Neuronal stem cell (in vitro differentiated cells): ENCODE measurements at regions not wholly inside any gene's neighbourhood (a gene's known extent, or its start where the extent isn't known, plus 50 kb on each side); places are given as distances from the start of the nearest gene placed in this dataset.
"Not testable (repeated sequence)": the region's sequence is repeated elsewhere in the genome, so short reads cannot be mapped to it uniquely, and the experiment has no call there.

Source experiments
- DNase-seq: peaks from one replicate; pipeline ENCODE4 v3.0.0-alpha.2; 2013; ENCODE audit warnings: low spot score
- H2AFZ ChIP-seq: one replicate; pipeline ENCODE4 v1.6.1; 2013; ENCODE audit warnings: mild to moderate bottlenecking, low read length, inconsistent platforms
- H2AK5ac ChIP-seq: 2 replicates; pipeline ENCODE4 v1.6.1; 2013; ENCODE audit warnings: low read depth, mild to moderate bottlenecking, inconsistent platforms, low read length, moderate library complexity, mixed read lengths
- H2BK120ac ChIP-seq: 2 replicates; pipeline ENCODE4 v1.6.1; 2013; ENCODE audit warnings: low read depth, mild to moderate bottlenecking, inconsistent platforms, low read length, moderate library complexity, mixed read lengths
- H2BK12ac ChIP-seq: one replicate; pipeline ENCODE4 v1.6.1; 2013; ENCODE audit warnings: low read length, inconsistent platforms
- H2BK15ac ChIP-seq: 2 replicates; pipeline ENCODE4 v1.6.1; 2013; ENCODE audit warnings: mild to moderate bottlenecking, low read length, inconsistent platforms, mixed read lengths
- H2BK5ac ChIP-seq: one replicate; pipeline ENCODE4 v1.6.1; 2013; ENCODE audit warnings: inconsistent platforms, mild to moderate bottlenecking, low read length, moderate library complexity
- H3K14ac ChIP-seq: one replicate; pipeline ENCODE4 v1.6.1; 2013; ENCODE audit warnings: low read length, inconsistent platforms
- H3K18ac ChIP-seq: 2 replicates; pipeline ENCODE4 v1.6.1; 2013; ENCODE audit warnings: low read length, inconsistent platforms
- H3K23ac ChIP-seq: 2 replicates; pipeline ENCODE4 v1.6.1; 2013; ENCODE audit warnings: low read depth, mild to moderate bottlenecking, mixed read lengths, low read length, inconsistent platforms; ENCODE audit not compliant: poor library complexity
- H3K27ac ChIP-seq: replicated peaks from 3 replicates; pipeline ENCODE4 v1.5.1; 2013; ENCODE audit warnings: low read length, inconsistent platforms
- H3K27me3 ChIP-seq, 3 experiments: 2 replicates each; pipeline ENCODE4 v1.6.1; 2013; ENCODE audit warnings: low read length in 3 of 3, mild to moderate bottlenecking in 2 of 3, inconsistent platforms in 1 of 3, low read depth in 1 of 3, mixed read lengths in 1 of 3, moderate library complexity in 1 of 3; ENCODE audit not compliant: control insufficient read depth in 3 of 3, insufficient read depth in 3 of 3
- H3K36me3 ChIP-seq, 2 donors: replicated peaks in 1 of 2; 2 replicates each; pipeline ENCODE4 v1.6.1; 2013; ENCODE audit warnings: low read length in 2 of 2; ENCODE audit not compliant: control insufficient read depth in 2 of 2, insufficient read depth in 2 of 2
- H3K4ac ChIP-seq: 2 replicates; pipeline ENCODE4 v1.6.1; 2013; ENCODE audit warnings: inconsistent platforms, mild to moderate bottlenecking, low read length, moderate library complexity
- H3K4me1 ChIP-seq, 2 donors: 1 replicate in 1 of 2; 2 replicates in 1 of 2; pipeline ENCODE4 v1.6.1; 2013; ENCODE audit warnings: low read length in 2 of 2, low read depth in 1 of 2; ENCODE audit not compliant: control insufficient read depth in 2 of 2, insufficient read depth in 1 of 2
- H3K4me2 ChIP-seq: one replicate; pipeline ENCODE4 v1.6.1; 2013; ENCODE audit warnings: mild to moderate bottlenecking, low read length, inconsistent platforms; ENCODE audit not compliant: insufficient read depth, poor library complexity, severe bottlenecking
- H3K4me3 ChIP-seq, 2 donors: 2 replicates each; pipeline ENCODE4 v1.5.1; 2013; ENCODE audit warnings: low read length in 2 of 2, mild to moderate bottlenecking in 2 of 2, inconsistent platforms in 1 of 2, moderate library complexity in 1 of 2
- H3K79me1 ChIP-seq: one replicate; pipeline ENCODE4 v1.6.1; 2013; ENCODE audit warnings: low read depth, mild to moderate bottlenecking, inconsistent platforms, low read length, moderate library complexity
- H3K9ac ChIP-seq: one replicate; pipeline ENCODE4 v1.6.1; 2013; ENCODE audit warnings: mild to moderate bottlenecking, low read depth, low read length, inconsistent platforms; ENCODE audit not compliant: poor library complexity
- H3K9me3 ChIP-seq, 2 donors: replicated peaks in 1 of 2; 2 replicates each; pipeline versions ENCODE3 to v1.6.1; 2013; ENCODE audit warnings: low read length in 2 of 2, mild to moderate bottlenecking in 2 of 2, inconsistent platforms in 1 of 2, low read depth in 1 of 2, mixed read lengths in 1 of 2, moderate library complexity in 1 of 2; ENCODE audit not compliant: control insufficient read depth in 2 of 2, insufficient read depth in 1 of 2
- H4K8ac ChIP-seq: one replicate; pipeline ENCODE4 v1.6.1; 2013; ENCODE audit warnings: low read depth, mild to moderate bottlenecking, inconsistent platforms, low read length, moderate library complexity
- H4K91ac ChIP-seq: one replicate; pipeline ENCODE4 v1.6.1; 2013; ENCODE audit warnings: low read length, low read depth, mild to moderate bottlenecking, inconsistent platforms; ENCODE audit not compliant: poor library complexity
- WGBS, 2 donors: extraction: QIAGEN DNeasy Blood & Tissue Kit; methylation state at CpG; one replicate each; pipeline ENCODE4 v1.1.7; 2013; ENCODE audit warnings: missing lambda C conversion rate in 2 of 2, mixed read lengths in 1 of 2; ENCODE audit not compliant: insufficient read length in 2 of 2, insufficient replicate concordance in 1 of 2; ENCODE audit errors: extremely low coverage in 2 of 2; 5-methylcytosine and 5-hydroxymethylcytosine counted together

- Histone ChIP-seq H3K27ac (no peak overlapping the region), H2BK5ac (no peak overlapping the region), H3K27me3 (no peaks in the 10 kb centered on the region), H4K91ac (no peak overlapping the region), H3K4me1 (no peaks in the 10 kb centered on the region), H4K8ac (no peak overlapping the region), H2BK12ac (no peak overlapping the region), H3K36me3 (no peaks in the 10 kb centered on the region), H3K79me1 (no peaks in the 10 kb centered on the region), H2BK15ac (no peak overlapping the region), H3K4me2 (no peak overlapping the region), H3K4ac (no peak overlapping the region), H2AFZ (no peak overlapping the region), H2BK120ac (no peak overlapping the region), H3K18ac (no peak overlapping the region), H3K4me3 (no peak overlapping the region), H3K23ac (no peak overlapping the region), H3K9me3 (peaks cover 0 to 5% of the 10 kb centered on the region in 2 donors), H3K9ac (no peak overlapping the region), H2AK5ac (no peak overlapping the region), H3K14ac (no peak overlapping the region)
- WGBS, 2 donors: no CpG with 5 or more reads among the region's 3 CpGs
- no peak for DNase-seq
These were observed 1008.0 kb downstream of the RAPGEF2 start for GRCh38 chr4:160110891-160111290.

DNA sequence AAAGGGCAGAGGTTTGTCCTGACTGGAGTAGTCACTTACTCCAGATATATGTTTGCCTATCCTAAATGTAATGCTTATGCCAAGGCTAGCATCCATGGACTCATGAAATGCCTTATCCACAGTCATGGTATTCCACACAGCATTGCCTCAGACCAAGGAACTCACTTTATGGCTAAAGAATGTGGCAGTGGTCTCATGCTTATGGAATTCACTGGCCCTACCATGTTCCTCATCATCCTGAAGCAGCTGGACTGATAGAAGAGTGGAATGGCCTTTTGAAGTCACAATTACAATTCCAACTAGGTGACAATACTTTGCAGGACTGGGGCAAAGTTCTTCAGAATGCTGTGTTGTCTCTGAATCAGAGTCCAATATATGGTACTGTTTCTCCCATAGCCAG is 1014.8 kb downstream of the RAPGEF2 start:
- H2BK12ac ChIP-seq: no peak overlapping the region
- H3K27ac ChIP-seq: no peak overlapping the region
- no peak overlapping the region for H3K4me2 ChIP-seq
- no peak for DNase-seq
- no peaks in the 10 kb centered on the region for H3K27me3 ChIP-seq
- H3K79me1 ChIP-seq: no peaks in the 10 kb centered on the region
- H3K18ac ChIP-seq: no peak overlapping the region
- no peak overlapping the region for H2BK15ac ChIP-seq
- H4K91ac ChIP-seq: no peak overlapping the region
- H3K9ac ChIP-seq: no peak overlapping the region
- H3K9me3 ChIP-seq: no peaks in the 10 kb centered on the region
- H3K4ac ChIP-seq: no peak overlapping the region
- no peak overlapping the region for H2AFZ ChIP-seq
- H4K8ac ChIP-seq: no peak overlapping the region
- no peak overlapping the region for H3K4me3 ChIP-seq
- no peaks in the 10 kb centered on the region for H3K4me1 ChIP-seq
- no peak overlapping the region for H2BK120ac ChIP-seq
- no peak overlapping the region for H3K23ac ChIP-seq
- no peak overlapping the region for H2BK5ac ChIP-seq
- H3K36me3 ChIP-seq: no peaks in the 10 kb centered on the region
- H3K14ac ChIP-seq: no peak overlapping the region
- no peak overlapping the region for H2AK5ac ChIP-seq

GRCh38 chr4:160125576-160126287 is 1022.9 kb downstream of the RAPGEF2 start:
- H2AFZ ChIP-seq, H3K14ac ChIP-seq, H3K9ac ChIP-seq, H3K9me3 ChIP-seq, H3K4ac ChIP-seq, H4K8ac ChIP-seq, H2BK5ac ChIP-seq, H4K91ac ChIP-seq, H3K36me3 ChIP-seq, H2BK15ac ChIP-seq, H3K4me2 ChIP-seq, H2BK12ac ChIP-seq, H3K79me1 ChIP-seq, H3K18ac ChIP-seq, H3K4me1 ChIP-seq, H2BK120ac ChIP-seq, H2AK5ac ChIP-seq, H3K23ac ChIP-seq, H3K4me3 ChIP-seq, H3K27me3 ChIP-seq, DNase-seq, H3K27ac ChIP-seq: not testable (repeated sequence)
- no CpG with 5 or more reads among the region's 24 CpGs for WGBS, 2 donors

GRCh38 chr4:160127211-160127610 is 1024.3 kb downstream of the RAPGEF2 start:
- Histone ChIP-seq H3K9me3 (peaks cover 0 to 3% of the 10 kb centered on the region in 2 donors), H3K27ac (no peak overlapping the region)

More at GRCh38 chr4:160127211-160127610, 1024.3 kb downstream of the RAPGEF2 start:
- no peak overlapping the region for H2AFZ ChIP-seq
- H3K4me1 ChIP-seq: no peaks in the 10 kb centered on the region
- no peak overlapping the region for H2BK120ac ChIP-seq
- H2BK5ac ChIP-seq: no peak overlapping the region
- H3K23ac ChIP-seq: no peak overlapping the region
- no peaks in the 10 kb centered on the region for H3K27me3 ChIP-seq
- H4K91ac ChIP-seq: no peak overlapping the region
- H3K4ac ChIP-seq: no peak overlapping the region
- no peaks in the 10 kb centered on the region for H3K36me3 ChIP-seq
- H3K18ac ChIP-seq: no peak overlapping the region
- H4K8ac ChIP-seq: no peak overlapping the region
- no peaks in the 10 kb centered on the region for H3K79me1 ChIP-seq
- no peak overlapping the region for H3K14ac ChIP-seq
- DNase-seq: no peak
- no peak overlapping the region for H2BK12ac ChIP-seq
- H2BK15ac ChIP-seq: no peak overlapping the region
- no peak overlapping the region for H3K9ac ChIP-seq
- no peak overlapping the region for H3K4me2 ChIP-seq
- H2AK5ac ChIP-seq: no peak overlapping the region
- H3K4me3 ChIP-seq: no peak overlapping the region
